ENCODE measurements at regions not wholly inside any gene's neighbourhood (a gene's known extent, or its start where the extent isn't known, plus 50 kb on each side); places are given as distances from the start of the nearest gene placed in this dataset.

DNA sequence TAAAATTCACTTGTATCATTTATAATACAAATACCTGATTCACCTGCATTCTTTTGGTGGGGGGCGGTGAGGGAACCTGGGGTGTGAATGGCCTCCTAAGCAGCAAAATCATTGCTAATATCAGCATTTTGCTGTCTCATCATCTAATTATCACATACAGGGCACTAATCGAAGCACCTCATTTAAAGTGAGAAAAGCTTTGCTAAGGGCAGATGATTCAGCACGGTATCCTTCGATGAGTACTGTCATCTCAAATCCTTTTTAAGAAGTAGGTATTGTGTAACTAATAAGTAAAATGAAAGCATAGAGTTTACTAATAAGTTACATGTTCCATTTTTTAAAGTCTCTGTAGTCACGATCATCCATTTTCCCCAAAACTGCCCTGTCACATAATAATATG is 278.1 kb upstream of the SOX5 start:
- TF ChIP-seq, protein P1, sequence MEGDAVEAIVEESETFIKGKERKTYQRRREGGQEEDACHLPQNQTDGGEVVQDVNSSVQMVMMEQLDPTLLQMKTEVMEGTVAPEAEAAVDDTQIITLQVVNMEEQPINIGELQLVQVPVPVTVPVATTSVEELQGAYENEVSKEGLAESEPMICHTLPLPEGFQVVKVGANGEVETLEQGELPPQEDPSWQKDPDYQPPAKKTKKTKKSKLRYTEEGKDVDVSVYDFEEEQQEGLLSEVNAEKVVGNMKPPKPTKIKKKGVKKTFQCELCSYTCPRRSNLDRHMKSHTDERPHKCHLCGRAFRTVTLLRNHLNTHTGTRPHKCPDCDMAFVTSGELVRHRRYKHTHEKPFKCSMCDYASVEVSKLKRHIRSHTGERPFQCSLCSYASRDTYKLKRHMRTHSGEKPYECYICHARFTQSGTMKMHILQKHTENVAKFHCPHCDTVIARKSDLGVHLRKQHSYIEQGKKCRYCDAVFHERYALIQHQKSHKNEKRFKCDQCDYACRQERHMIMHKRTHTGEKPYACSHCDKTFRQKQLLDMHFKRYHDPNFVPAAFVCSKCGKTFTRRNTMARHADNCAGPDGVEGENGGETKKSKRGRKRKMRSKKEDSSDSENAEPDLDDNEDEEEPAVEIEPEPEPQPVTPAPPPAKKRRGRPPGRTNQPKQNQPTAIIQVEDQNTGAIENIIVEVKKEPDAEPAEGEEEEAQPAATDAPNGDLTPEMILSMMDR (IDR thresholded peaks at IDR 0.05), result no peak
- TF ChIP-seq POLR2A (IDR thresholded peaks at IDR 0.05), result no peak

Data from upper lobe of left lung (tissue), 4 donors.